HEK293 (cell line): ENCODE measurements at regions not wholly inside any gene's neighbourhood (a gene's known extent, or its start where the extent isn't known, plus 50 kb on each side); places are given as distances from the start of the nearest gene placed in this dataset.
"Not testable (repeated sequence)": the region's sequence is repeated elsewhere in the genome, so short reads cannot be mapped to it uniquely, and the experiment has no call there.

Experiments
- CTCF ChIP-seq: fragments of 450-650 bp; formaldehyde crosslinking; IDR thresholded peaks from 2 replicates; pipeline ENCODE4 v1.5.1; 2016; ENCODE audit warnings: missing biosample characterization, missing genetic modification characterization
- TCF7L2 ChIP-seq: IDR thresholded peaks from 2 replicates; pipeline ENCODE4 v1.6.1; 2011; ENCODE audit warnings: low read depth, mild to moderate bottlenecking, inconsistent platforms, low read length, moderate library complexity, borderline replicate concordance

- not testable (repeated sequence) for TF ChIP-seq CTCF (tag by site-specific recombination); TCF7L2
These were observed 152.4 kb downstream of the SLC35B3 start for GRCh38 chr6:8282946-8283345.
